GM23338 (cell line): ENCODE measurements at regions not wholly inside any gene's neighbourhood (a gene's known extent, or its start where the extent isn't known, plus 50 kb on each side); places are given as distances from the start of the nearest gene placed in this dataset.

Experiments used
- ATAC-seq: fragments of 200-7000 bp; cut with Tn5 transposase; 3 replicates; pipeline ENCODE4 v1.9.1; 2020
- DNase-seq: peaks from one replicate; pipeline ENCODE4 v3.0.0-alpha.2; 2015; ENCODE audit warnings: low spot score
- H2AFZ ChIP-seq: fragments of 200-600 bp; sonication (generic); 2 replicates; pipeline ENCODE4 v1.8.0; 2016; ENCODE audit warnings: antibody characterized with exemption, mild to moderate bottlenecking, moderate library complexity
- H3F3A ChIP-seq: fragments of 200-600 bp; sonication (generic); replicated peaks from 2 replicates; pipeline ENCODE4 v1.8.0; 2017; ENCODE audit warnings: antibody characterized with exemption, mixed run types, low read depth
- H3K27ac ChIP-seq: fragments of 200-600 bp; sonication (generic); 2 replicates; pipeline ENCODE4 v1.6.1; 2016; ENCODE audit warnings: low read depth
- H3K27me3 ChIP-seq: fragments of 200-600 bp; sonication (generic); 2 replicates; pipeline ENCODE4 v1.8.0; 2016; ENCODE audit warnings: mild to moderate bottlenecking, mixed run types, moderate library complexity; ENCODE audit not compliant: insufficient read depth
- H3K36me3 ChIP-seq: fragments of 200-600 bp; sonication (generic); 2 replicates; pipeline ENCODE4 v1.8.0; 2016; ENCODE audit warnings: mild to moderate bottlenecking; ENCODE audit not compliant: insufficient read depth
- H3K4me1 ChIP-seq: fragments of 200-600 bp; sonication (generic); 2 replicates; pipeline ENCODE4 v1.8.0; 2016; ENCODE audit warnings: mild to moderate bottlenecking, moderate library complexity; ENCODE audit not compliant: insufficient read depth
- H3K4me2 ChIP-seq: fragments of 200-600 bp; sonication (generic); 2 replicates; pipeline ENCODE4 v1.7.1; 2017; ENCODE audit warnings: mixed run types
- H3K4me3 ChIP-seq: fragments of 200-600 bp; sonication (generic); 2 replicates; pipeline ENCODE4 v1.6.1; 2016; ENCODE audit warnings: mixed run types
- H3K79me2 ChIP-seq: fragments of 200-600 bp; sonication (generic); replicated peaks from 2 replicates; pipeline ENCODE4 v1.8.0; 2017; ENCODE audit warnings: mild to moderate bottlenecking; ENCODE audit not compliant: insufficient read depth
- H3K9me2 ChIP-seq: fragments of 200-600 bp; sonication (generic); 2 replicates; pipeline ENCODE4 v1.8.0; 2017; ENCODE audit not compliant: insufficient read depth
- H4K20me1 ChIP-seq: fragments of 200-600 bp; sonication (generic); replicated peaks from 2 replicates; pipeline ENCODE4 v1.8.0; 2017; ENCODE audit warnings: mild to moderate bottlenecking; ENCODE audit not compliant: insufficient read depth
- H3K27ac Mint-ChIP-seq: 2 replicates; pipeline ENCODE4 v1.8.0; 2020; ENCODE audit warnings: inconsistent platforms, mild to moderate bottlenecking, moderate library complexity, mixed read lengths
- H3K27me3 Mint-ChIP-seq: 3 replicates; pipeline ENCODE4 v1.8.0; 2022; ENCODE audit warnings: low read depth, mild to moderate bottlenecking, moderate library complexity, mixed read lengths, inconsistent platforms; ENCODE audit not compliant: insufficient read depth, poor library complexity
- H3K36me3 Mint-ChIP-seq: 3 replicates; pipeline ENCODE4 v1.8.0; 2021; ENCODE audit warnings: low read depth, mild to moderate bottlenecking, inconsistent platforms, moderate library complexity, mixed read lengths
- H3K4me1 Mint-ChIP-seq: 3 replicates; pipeline ENCODE4 v1.8.0; 2020; ENCODE audit warnings: mild to moderate bottlenecking, inconsistent platforms, mixed read lengths
- H3K4me3 Mint-ChIP-seq: 3 replicates; pipeline ENCODE4 v1.8.0; 2021; ENCODE audit warnings: moderate library complexity, mild to moderate bottlenecking, inconsistent platforms, mixed read lengths
- H3K9me3 Mint-ChIP-seq: 3 replicates; pipeline ENCODE4 v1.8.0; 2020; ENCODE audit warnings: moderate library complexity, mild to moderate bottlenecking, inconsistent platforms, mixed read lengths
- CREB1 ChIP-seq: fragments of 250-450 bp; sonication (Bioruptor Pico); IDR thresholded peaks from 2 replicates; pipeline ENCODE4 v1.5.0; 2020; ENCODE audit warnings: low read depth, mild to moderate bottlenecking, moderate library complexity
- EZH2 ChIP-seq: fragments of 200-600 bp; sonication (generic); IDR thresholded peaks from one replicate; pipeline ENCODE4 v1.8.0; 2017; ENCODE audit warnings: antibody characterized with exemption, mild to moderate bottlenecking, low read depth; ENCODE audit not compliant: unreplicated experiment
- JUNB ChIP-seq: IDR thresholded peaks from one replicate; pipeline ENCODE4 v1.6.1; 2016; ENCODE audit warnings: antibody characterized with exemption; ENCODE audit not compliant: unreplicated experiment
- NANOG ChIP-seq: IDR thresholded peaks from 2 replicates; pipeline ENCODE4 v1.6.1; 2016; ENCODE audit warnings: antibody characterized with exemption, borderline replicate concordance
- POLR2AphosphoS5 ChIP-seq: IDR thresholded peaks from 2 replicates; pipeline ENCODE4 v1.6.1; 2016; ENCODE audit warnings: antibody characterized with exemption, low read depth
- ZNF114 ChIP-seq: fragments of 250-450 bp; sonication (Bioruptor Pico); IDR thresholded peaks from 2 replicates; pipeline ENCODE4 v1.5.0; 2020; ENCODE audit warnings: mild to moderate bottlenecking, moderate library complexity
- ZNF331 ChIP-seq: fragments of 250-450 bp; sonication (Bioruptor Pico); IDR thresholded peaks from 2 replicates; pipeline ENCODE4 v1.5.0; 2020; ENCODE audit warnings: low read depth, mild to moderate bottlenecking, moderate library complexity
- TF ChIP-seq, protein P1 (sequence below): fragments of 250-450 bp; sonication (Bioruptor Pico); IDR thresholded peaks from 2 replicates; pipeline ENCODE4 v1.5.0; 2020; ENCODE audit warnings: mild to moderate bottlenecking, moderate library complexity
- TF ChIP-seq, protein P2 (sequence below), 2 experiments: fragments of 200-600 bp in 1 of 2; sonication (generic) in 1 of 2; conservative IDR thresholded peaks; 2 replicates each; pipeline versions ENCODE4 v1.5.1 to v1.6.1; 2016 to 2017; ENCODE audit warnings: antibody characterized with exemption in 2 of 2, low read depth in 2 of 2, mild to moderate bottlenecking in 2 of 2, moderate library complexity in 1 of 2
- TF ChIP-seq, protein P3 (sequence below): IDR thresholded peaks from 2 replicates; pipeline ENCODE4 v1.6.1; 2016; ENCODE audit warnings: antibody characterized with exemption
- TF ChIP-seq, protein P4 (sequence below): IDR thresholded peaks from one replicate; pipeline ENCODE4 v1.6.1; 2018; ENCODE audit warnings: antibody characterized with exemption; ENCODE audit not compliant: unreplicated experiment

DNA sequence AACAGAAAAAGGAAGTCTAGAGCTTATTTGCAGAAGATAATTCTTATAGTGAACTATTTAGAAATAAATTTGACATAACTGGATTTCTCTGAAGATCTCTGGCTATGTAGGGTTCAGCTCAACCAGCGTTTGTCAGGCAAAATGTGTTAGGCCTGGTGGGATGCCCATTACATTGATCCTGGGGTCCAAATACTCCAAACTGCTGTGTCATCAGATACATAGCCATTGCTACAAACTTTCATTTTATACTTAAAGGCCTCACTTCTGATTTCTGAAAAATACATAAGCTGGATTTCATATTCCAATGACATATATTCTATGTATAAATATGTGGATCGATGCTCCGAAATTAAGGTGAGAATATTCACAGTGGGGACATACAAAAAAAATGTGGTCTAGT, 1958.9 kb upstream of the TENM3 start:
- H3K4me2 ChIP-seq: no peak overlapping the region
- Mint-ChIP-seq H3K27ac (no peak overlapping the region), H3K4me3 (no peak overlapping the region), H3K9me3 (no peaks in the 10 kb centered on the region), H3K27me3 (no peaks in the 10 kb centered on the region), H3K36me3 (no peaks in the 10 kb centered on the region), H3K4me1 (peaks cover 3% of the 10 kb centered on the region; the same call in 1 of the 3 replicates)
- H4K20me1 ChIP-seq: no peaks in the 10 kb centered on the region
- DNase-seq: no peak
- no peak overlapping the region for H3K27ac ChIP-seq
- H2AFZ ChIP-seq: no peak overlapping the region
- no peaks in the 10 kb centered on the region for H3K4me1 ChIP-seq
- no peaks in the 10 kb centered on the region for H3K27me3 ChIP-seq
- no peaks in the 10 kb centered on the region for H3K79me2 ChIP-seq
- H3K4me3 ChIP-seq: no peak overlapping the region
- no peaks in the 10 kb centered on the region for H3K9me2 ChIP-seq
- ATAC-seq: no peak
- H3K36me3 ChIP-seq: no peaks in the 10 kb centered on the region
- TF ChIP-seq, protein P1, sequence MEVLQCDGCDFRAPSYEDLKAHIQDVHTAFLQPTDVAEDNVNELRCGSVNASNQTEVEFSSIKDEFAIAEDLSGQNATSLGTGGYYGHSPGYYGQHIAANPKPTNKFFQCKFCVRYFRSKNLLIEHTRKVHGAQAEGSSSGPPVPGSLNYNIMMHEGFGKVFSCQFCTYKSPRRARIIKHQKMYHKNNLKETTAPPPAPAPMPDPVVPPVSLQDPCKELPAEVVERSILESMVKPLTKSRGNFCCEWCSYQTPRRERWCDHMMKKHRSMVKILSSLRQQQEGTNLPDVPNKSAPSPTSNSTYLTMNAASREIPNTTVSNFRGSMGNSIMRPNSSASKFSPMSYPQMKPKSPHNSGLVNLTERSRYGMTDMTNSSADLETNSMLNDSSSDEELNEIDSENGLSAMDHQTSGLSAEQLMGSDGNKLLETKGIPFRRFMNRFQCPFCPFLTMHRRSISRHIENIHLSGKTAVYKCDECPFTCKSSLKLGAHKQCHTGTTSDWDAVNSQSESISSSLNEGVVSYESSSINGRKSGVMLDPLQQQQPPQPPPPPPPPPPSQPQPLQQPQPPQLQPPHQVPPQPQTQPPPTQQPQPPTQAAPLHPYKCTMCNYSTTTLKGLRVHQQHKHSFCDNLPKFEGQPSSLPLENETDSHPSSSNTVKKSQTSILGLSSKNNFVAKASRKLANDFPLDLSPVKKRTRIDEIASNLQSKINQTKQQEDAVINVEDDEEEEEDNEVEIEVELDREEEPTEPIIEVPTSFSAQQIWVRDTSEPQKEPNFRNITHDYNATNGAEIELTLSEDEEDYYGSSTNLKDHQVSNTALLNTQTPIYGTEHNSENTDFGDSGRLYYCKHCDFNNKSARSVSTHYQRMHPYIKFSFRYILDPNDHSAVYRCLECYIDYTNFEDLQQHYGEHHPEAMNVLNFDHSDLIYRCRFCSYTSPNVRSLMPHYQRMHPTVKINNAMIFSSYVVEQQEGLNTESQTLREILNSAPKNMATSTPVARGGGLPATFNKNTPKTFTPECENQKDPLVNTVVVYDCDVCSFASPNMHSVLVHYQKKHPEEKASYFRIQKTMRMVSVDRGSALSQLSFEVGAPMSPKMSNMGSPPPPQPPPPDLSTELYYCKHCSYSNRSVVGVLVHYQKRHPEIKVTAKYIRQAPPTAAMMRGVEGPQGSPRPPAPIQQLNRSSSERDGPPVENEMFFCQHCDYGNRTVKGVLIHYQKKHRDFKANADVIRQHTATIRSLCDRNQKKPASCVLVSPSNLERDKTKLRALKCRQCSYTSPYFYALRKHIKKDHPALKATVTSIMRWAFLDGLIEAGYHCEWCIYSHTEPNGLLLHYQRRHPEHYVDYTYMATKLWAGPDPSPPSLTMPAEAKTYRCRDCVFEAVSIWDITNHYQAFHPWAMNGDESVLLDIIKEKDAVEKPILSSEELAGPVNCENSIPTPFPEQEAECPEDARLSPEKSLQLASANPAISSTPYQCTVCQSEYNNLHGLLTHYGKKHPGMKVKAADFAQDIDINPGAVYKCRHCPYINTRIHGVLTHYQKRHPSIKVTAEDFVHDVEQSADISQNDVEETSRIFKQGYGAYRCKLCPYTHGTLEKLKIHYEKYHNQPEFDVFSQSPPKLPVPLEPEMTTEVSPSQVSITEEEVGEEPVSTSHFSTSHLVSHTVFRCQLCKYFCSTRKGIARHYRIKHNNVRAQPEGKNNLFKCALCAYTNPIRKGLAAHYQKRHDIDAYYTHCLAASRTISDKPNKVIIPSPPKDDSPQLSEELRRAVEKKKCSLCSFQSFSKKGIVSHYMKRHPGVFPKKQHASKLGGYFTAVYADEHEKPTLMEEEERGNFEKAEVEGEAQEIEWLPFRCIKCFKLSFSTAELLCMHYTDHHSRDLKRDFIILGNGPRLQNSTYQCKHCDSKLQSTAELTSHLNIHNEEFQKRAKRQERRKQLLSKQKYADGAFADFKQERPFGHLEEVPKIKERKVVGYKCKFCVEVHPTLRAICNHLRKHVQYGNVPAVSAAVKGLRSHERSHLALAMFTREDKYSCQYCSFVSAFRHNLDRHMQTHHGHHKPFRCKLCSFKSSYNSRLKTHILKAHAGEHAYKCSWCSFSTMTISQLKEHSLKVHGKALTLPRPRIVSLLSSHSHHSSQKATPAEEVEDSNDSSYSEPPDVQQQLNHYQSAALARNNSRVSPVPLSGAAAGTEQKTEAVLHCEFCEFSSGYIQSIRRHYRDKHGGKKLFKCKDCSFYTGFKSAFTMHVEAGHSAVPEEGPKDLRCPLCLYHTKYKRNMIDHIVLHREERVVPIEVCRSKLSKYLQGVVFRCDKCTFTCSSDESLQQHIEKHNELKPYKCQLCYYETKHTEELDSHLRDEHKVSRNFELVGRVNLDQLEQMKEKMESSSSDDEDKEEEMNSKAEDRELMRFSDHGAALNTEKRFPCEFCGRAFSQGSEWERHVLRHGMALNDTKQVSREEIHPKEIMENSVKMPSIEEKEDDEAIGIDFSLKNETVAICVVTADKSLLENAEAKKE: no peak
- TF ChIP-seq ZNF331 (CRISPR knock-in tag): no peak
- no peaks in the 10 kb centered on the region for H3F3A ChIP-seq

DNA sequence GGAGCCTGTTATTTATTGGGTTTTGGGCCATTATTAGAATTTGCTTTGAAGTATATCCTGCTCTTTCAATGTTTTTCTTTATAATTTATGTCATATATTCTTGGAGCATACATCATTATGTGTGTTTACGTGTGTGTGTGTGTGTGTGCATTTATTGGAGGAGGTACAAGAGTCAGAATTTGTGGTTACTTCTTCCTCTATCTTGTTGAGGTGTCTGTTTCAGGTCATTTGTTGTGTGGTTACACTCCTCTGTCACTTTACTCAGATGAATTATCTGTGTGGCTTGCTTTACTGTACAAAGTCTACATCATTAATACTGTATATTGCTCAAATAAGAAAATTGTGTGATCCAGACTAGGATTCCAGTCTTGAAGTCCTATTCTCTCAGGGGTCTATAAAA, 1957.4 kb upstream of the TENM3 start:
- H3K36me3 Mint-ChIP-seq: no peaks in the 10 kb centered on the region
- no peak overlapping the region for H2AFZ ChIP-seq
- H3K4me2 ChIP-seq: no peak overlapping the region
- no peaks in the 10 kb centered on the region for H3K79me2 ChIP-seq
- no peaks in the 10 kb centered on the region for H3F3A ChIP-seq
- H3K27ac Mint-ChIP-seq: no peak overlapping the region
- H3K27me3 ChIP-seq: no peaks in the 10 kb centered on the region
- no peak overlapping the region for H3K4me3 Mint-ChIP-seq
- H3K36me3 ChIP-seq: no peaks in the 10 kb centered on the region
- no peaks in the 10 kb centered on the region for H3K9me2 ChIP-seq
- H3K4me1 Mint-ChIP-seq: peaks cover 3% of the 10 kb centered on the region; the same call in 1 of the 3 replicates
- H3K27ac ChIP-seq: no peak overlapping the region
- H3K4me1 ChIP-seq: no peaks in the 10 kb centered on the region
- H3K9me3 Mint-ChIP-seq: no peaks in the 10 kb centered on the region
- no peaks in the 10 kb centered on the region for H4K20me1 ChIP-seq
- H3K27me3 Mint-ChIP-seq: no peaks in the 10 kb centered on the region
- no peak overlapping the region for H3K4me3 ChIP-seq
- DNase-seq (no peak), ATAC-seq (no peak)
- TF ChIP-seq JUNB (no peak), ZNF114 (CRISPR knock-in tag) (no peak), POLR2AphosphoS5 (no peak), EZH2 (no peak), CREB1 (CRISPR knock-in tag) (no peak), NANOG (no peak)
- TF ChIP-seq, protein P2, sequence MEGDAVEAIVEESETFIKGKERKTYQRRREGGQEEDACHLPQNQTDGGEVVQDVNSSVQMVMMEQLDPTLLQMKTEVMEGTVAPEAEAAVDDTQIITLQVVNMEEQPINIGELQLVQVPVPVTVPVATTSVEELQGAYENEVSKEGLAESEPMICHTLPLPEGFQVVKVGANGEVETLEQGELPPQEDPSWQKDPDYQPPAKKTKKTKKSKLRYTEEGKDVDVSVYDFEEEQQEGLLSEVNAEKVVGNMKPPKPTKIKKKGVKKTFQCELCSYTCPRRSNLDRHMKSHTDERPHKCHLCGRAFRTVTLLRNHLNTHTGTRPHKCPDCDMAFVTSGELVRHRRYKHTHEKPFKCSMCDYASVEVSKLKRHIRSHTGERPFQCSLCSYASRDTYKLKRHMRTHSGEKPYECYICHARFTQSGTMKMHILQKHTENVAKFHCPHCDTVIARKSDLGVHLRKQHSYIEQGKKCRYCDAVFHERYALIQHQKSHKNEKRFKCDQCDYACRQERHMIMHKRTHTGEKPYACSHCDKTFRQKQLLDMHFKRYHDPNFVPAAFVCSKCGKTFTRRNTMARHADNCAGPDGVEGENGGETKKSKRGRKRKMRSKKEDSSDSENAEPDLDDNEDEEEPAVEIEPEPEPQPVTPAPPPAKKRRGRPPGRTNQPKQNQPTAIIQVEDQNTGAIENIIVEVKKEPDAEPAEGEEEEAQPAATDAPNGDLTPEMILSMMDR (conservative IDR thresholded peaks at IDR 0.05; ENCODE audit: low read depth in 2 of 2): no peak
- TF ChIP-seq, protein P3, sequence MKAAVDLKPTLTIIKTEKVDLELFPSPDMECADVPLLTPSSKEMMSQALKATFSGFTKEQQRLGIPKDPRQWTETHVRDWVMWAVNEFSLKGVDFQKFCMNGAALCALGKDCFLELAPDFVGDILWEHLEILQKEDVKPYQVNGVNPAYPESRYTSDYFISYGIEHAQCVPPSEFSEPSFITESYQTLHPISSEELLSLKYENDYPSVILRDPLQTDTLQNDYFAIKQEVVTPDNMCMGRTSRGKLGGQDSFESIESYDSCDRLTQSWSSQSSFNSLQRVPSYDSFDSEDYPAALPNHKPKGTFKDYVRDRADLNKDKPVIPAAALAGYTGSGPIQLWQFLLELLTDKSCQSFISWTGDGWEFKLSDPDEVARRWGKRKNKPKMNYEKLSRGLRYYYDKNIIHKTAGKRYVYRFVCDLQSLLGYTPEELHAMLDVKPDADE: no peak
- TF ChIP-seq, protein P4, sequence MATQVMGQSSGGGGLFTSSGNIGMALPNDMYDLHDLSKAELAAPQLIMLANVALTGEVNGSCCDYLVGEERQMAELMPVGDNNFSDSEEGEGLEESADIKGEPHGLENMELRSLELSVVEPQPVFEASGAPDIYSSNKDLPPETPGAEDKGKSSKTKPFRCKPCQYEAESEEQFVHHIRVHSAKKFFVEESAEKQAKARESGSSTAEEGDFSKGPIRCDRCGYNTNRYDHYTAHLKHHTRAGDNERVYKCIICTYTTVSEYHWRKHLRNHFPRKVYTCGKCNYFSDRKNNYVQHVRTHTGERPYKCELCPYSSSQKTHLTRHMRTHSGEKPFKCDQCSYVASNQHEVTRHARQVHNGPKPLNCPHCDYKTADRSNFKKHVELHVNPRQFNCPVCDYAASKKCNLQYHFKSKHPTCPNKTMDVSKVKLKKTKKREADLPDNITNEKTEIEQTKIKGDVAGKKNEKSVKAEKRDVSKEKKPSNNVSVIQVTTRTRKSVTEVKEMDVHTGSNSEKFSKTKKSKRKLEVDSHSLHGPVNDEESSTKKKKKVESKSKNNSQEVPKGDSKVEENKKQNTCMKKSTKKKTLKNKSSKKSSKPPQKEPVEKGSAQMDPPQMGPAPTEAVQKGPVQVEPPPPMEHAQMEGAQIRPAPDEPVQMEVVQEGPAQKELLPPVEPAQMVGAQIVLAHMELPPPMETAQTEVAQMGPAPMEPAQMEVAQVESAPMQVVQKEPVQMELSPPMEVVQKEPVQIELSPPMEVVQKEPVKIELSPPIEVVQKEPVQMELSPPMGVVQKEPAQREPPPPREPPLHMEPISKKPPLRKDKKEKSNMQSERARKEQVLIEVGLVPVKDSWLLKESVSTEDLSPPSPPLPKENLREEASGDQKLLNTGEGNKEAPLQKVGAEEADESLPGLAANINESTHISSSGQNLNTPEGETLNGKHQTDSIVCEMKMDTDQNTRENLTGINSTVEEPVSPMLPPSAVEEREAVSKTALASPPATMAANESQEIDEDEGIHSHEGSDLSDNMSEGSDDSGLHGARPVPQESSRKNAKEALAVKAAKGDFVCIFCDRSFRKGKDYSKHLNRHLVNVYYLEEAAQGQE: no peak
